Hepatocyte (in vitro differentiated cells): ENCODE measurements at regions not wholly inside any gene's neighbourhood (a gene's known extent, or its start where the extent isn't known, plus 50 kb on each side); places are given as distances from the start of the nearest gene placed in this dataset.

Experiments used
- DNase-seq: peaks from one replicate; pipeline ENCODE4 v3.0.0-alpha.2; 2016; ENCODE audit warnings: low spot score
- H2AFZ ChIP-seq: fragments of 200-600 bp; sonication (generic); 2 replicates; pipeline ENCODE4 v1.6.0; 2016; ENCODE audit warnings: antibody characterized with exemption, mild to moderate bottlenecking
- H3K27ac ChIP-seq: fragments of 200-600 bp; sonication (generic); 2 replicates; pipeline ENCODE4 v1.5.1; 2016; ENCODE audit warnings: mild to moderate bottlenecking
- H3K27me3 ChIP-seq: fragments of 200-600 bp; sonication (generic); 2 replicates; pipeline ENCODE4 v1.6.1; 2016
- H3K36me3 ChIP-seq: fragments of 200-600 bp; sonication (generic); replicated peaks from 2 replicates; pipeline ENCODE4 v1.5.1; 2016; ENCODE audit warnings: low read depth; ENCODE audit not compliant: insufficient read depth
- H3K4me1 ChIP-seq: fragments of 200-600 bp; sonication (generic); 2 replicates; pipeline ENCODE4 v1.5.1; 2016; ENCODE audit warnings: mild to moderate bottlenecking, moderate library complexity; ENCODE audit not compliant: insufficient read depth
- H3K4me2 ChIP-seq: fragments of 200-600 bp; sonication (generic); 2 replicates; pipeline ENCODE4 v1.6.0; 2016
- H3K4me3 ChIP-seq: fragments of 200-600 bp; sonication (generic); 2 replicates; pipeline ENCODE4 v1.5.1; 2016; ENCODE audit warnings: mild to moderate bottlenecking
- H3K79me2 ChIP-seq: fragments of 200-600 bp; sonication (generic); 2 replicates; pipeline ENCODE4 v1.6.0; 2017; ENCODE audit warnings: mild to moderate bottlenecking
- H3K9me2 ChIP-seq: fragments of 200-600 bp; sonication (generic); replicated peaks from 2 replicates; pipeline ENCODE4 v1.6.0; 2017; ENCODE audit warnings: mild to moderate bottlenecking; ENCODE audit not compliant: insufficient read depth
- H3K9me3 ChIP-seq: fragments of 200-600 bp; sonication (generic); 2 replicates; pipeline ENCODE4 v1.5.1; 2016; ENCODE audit warnings: low read depth, mild to moderate bottlenecking
- H4K20me1 ChIP-seq: fragments of 200-600 bp; sonication (generic); 2 replicates; pipeline ENCODE4 v1.6.0; 2016; ENCODE audit warnings: mild to moderate bottlenecking; ENCODE audit not compliant: insufficient read depth, poor library complexity, severe bottlenecking
- EZH2 ChIP-seq: fragments of 200-600 bp; sonication (generic); IDR thresholded peaks from 2 replicates; pipeline ENCODE4 v1.6.1; 2016; ENCODE audit warnings: antibody characterized with exemption, mild to moderate bottlenecking, borderline replicate concordance
- EZH2phosphoT487 ChIP-seq: fragments of 200-600 bp; sonication (generic); IDR thresholded peaks from one replicate; pipeline ENCODE4 v1.6.1; 2018; ENCODE audit warnings: antibody characterized with exemption, mild to moderate bottlenecking, low read depth, moderate library complexity; ENCODE audit not compliant: unreplicated experiment, severe bottlenecking
- WGBS: methylation state at CpG from one replicate; pipeline ENCODE4 v1.1.6; 2016; ENCODE audit warnings: low lambda C conversion rate; ENCODE audit errors: missing lambda C conversion rate; 5-methylcytosine and 5-hydroxymethylcytosine counted together
- TF ChIP-seq, protein P1 (sequence below): fragments of 200-600 bp; sonication (generic); IDR thresholded peaks from 2 replicates; pipeline ENCODE4 v1.5.1; 2016; ENCODE audit warnings: antibody characterized with exemption, mild to moderate bottlenecking; ENCODE audit not compliant: poor library complexity

GRCh38 chr1:30195424-30196134 lies 527.8 kb downstream of the MATN1 start:
- Histone ChIP-seq H3K4me2 (no peak overlapping the region), H3K27me3 (peaks cover 2% of the 10 kb centered on the region), H3K9me2 (no peaks in the 10 kb centered on the region), H3K27ac (no peak overlapping the region), H3K4me3 (no peak overlapping the region), H2AFZ (no peak overlapping the region), H3K4me1 (peaks cover 4% of the 10 kb centered on the region), H3K36me3 (no peaks in the 10 kb centered on the region), H3K9me3 (no peaks in the 10 kb centered on the region), H4K20me1 (no peaks in the 10 kb centered on the region), H3K79me2 (no peaks in the 10 kb centered on the region)
- TF ChIP-seq EZH2phosphoT487 (no peak), EZH2 (no peak)
- TF ChIP-seq, protein P1, sequence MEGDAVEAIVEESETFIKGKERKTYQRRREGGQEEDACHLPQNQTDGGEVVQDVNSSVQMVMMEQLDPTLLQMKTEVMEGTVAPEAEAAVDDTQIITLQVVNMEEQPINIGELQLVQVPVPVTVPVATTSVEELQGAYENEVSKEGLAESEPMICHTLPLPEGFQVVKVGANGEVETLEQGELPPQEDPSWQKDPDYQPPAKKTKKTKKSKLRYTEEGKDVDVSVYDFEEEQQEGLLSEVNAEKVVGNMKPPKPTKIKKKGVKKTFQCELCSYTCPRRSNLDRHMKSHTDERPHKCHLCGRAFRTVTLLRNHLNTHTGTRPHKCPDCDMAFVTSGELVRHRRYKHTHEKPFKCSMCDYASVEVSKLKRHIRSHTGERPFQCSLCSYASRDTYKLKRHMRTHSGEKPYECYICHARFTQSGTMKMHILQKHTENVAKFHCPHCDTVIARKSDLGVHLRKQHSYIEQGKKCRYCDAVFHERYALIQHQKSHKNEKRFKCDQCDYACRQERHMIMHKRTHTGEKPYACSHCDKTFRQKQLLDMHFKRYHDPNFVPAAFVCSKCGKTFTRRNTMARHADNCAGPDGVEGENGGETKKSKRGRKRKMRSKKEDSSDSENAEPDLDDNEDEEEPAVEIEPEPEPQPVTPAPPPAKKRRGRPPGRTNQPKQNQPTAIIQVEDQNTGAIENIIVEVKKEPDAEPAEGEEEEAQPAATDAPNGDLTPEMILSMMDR, result no peak
- DNase-seq, result no peak
- 88% methylated on average over 17 of the region's 17 CpGs for WGBS

DNA sequence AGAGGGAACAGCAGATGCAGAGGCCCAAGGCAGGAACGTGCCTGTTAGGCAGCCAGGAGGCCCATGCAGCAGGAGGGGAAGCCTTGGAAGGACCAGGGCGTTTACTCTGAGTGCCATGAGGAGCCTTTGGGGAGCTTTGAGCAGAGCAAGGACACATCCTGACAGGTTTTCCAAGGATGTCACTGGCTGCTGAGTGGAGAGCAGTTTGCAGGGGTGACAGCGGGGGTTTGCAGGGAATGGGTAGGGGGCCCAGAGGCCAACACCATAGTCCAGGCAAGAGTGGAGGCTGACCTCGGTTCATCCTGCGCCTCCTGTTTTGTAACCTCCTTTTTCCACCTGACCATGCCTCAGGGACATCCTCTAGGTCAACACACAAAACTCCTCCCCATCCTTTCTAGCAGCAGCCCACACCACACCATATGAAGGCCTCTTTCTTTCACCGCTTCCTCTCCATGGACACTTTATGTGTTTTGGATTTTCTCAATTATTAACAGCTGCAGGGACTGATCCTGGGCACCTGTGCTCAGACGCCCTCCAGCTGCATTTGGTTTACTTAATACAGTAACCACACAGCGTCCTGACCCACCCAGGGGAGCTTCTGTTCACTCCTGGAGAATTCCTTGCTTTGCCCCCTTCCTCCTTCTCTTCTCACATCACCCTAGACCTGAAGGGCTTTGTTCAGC lies 528.5 kb downstream of the MATN1 start:
- no peak overlapping the region for H3K27ac ChIP-seq
- no peaks in the 10 kb centered on the region for H4K20me1 ChIP-seq
- WGBS, result 69% methylated on average over 7 of the region's 8 CpGs
- TF ChIP-seq EZH2phosphoT487 (no peak), EZH2 (no peak)
- TF ChIP-seq, protein P1, result no peak
- no peak overlapping the region for H3K4me2 ChIP-seq
- no peak overlapping the region for H2AFZ ChIP-seq
- no peaks in the 10 kb centered on the region for H3K79me2 ChIP-seq
- H3K9me2 ChIP-seq, result no peaks in the 10 kb centered on the region
- peaks cover 2% of the 10 kb centered on the region for H3K27me3 ChIP-seq
- no peak overlapping the region for H3K4me3 ChIP-seq
- H3K4me1 ChIP-seq, result peaks cover 4% of the 10 kb centered on the region
- H3K36me3 ChIP-seq, result no peaks in the 10 kb centered on the region
- no peak for DNase-seq
- H3K9me3 ChIP-seq, result no peaks in the 10 kb centered on the region

GRCh38 chr1:30194046-30194619 lies 529.3 kb downstream of the MATN1 start:
- TF ChIP-seq EZH2phosphoT487, result no peak
- TF ChIP-seq, protein P1, result no peak
- no peak for TF ChIP-seq EZH2
- no peaks in the 10 kb centered on the region for H4K20me1 ChIP-seq

More at GRCh38 chr1:30194046-30194619, 529.3 kb downstream of the MATN1 start:
- H3K4me3 ChIP-seq, result no peak overlapping the region
- H3K4me2 ChIP-seq, result no peak overlapping the region
- WGBS, result 62% methylated on average over 6 of the region's 6 CpGs
- H2AFZ ChIP-seq, result no peak overlapping the region
- H3K4me1 ChIP-seq, result peaks cover 4% of the 10 kb centered on the region
- no peaks in the 10 kb centered on the region for H3K79me2 ChIP-seq
- H3K9me2 ChIP-seq, result no peaks in the 10 kb centered on the region
- no peaks in the 10 kb centered on the region for H3K36me3 ChIP-seq
- no peak for DNase-seq
- H3K27ac ChIP-seq, result no peak overlapping the region
- H3K9me3 ChIP-seq, result no peaks in the 10 kb centered on the region
- peaks cover 2% of the 10 kb centered on the region for H3K27me3 ChIP-seq
